Type B pancreatic cell (in vitro differentiated cells): ENCODE measurements at regions not wholly inside any gene's neighbourhood (a gene's known extent, or its start where the extent isn't known, plus 50 kb on each side); places are given as distances from the start of the nearest gene placed in this dataset.
A peak's percentile ranks its signal among the peaks of the same experiment; 100 is the strongest.

ENCODE experiments used
- DNase-seq: peaks from one replicate; pipeline ENCODE4 v3.0.0; 2021; ENCODE audit warnings: mixed read lengths; ENCODE audit not compliant: unreplicated experiment; ENCODE audit errors: extremely low spot score
- H3K27ac Mint-ChIP-seq: 2 replicates; pipeline ENCODE4 v1.8.0; 2021; ENCODE audit warnings: mild to moderate bottlenecking, mixed read lengths
- H3K27me3 Mint-ChIP-seq: 2 replicates; pipeline ENCODE4 v1.8.0; 2021; ENCODE audit warnings: mixed read lengths
- H3K36me3 Mint-ChIP-seq: 2 replicates; pipeline ENCODE4 v1.8.0; 2021; ENCODE audit warnings: mixed read lengths
- H3K4me1 Mint-ChIP-seq: one replicate; pipeline ENCODE4 v1.8.0; 2021; ENCODE audit warnings: mixed read lengths; ENCODE audit not compliant: unreplicated experiment
- H3K4me3 Mint-ChIP-seq: 2 replicates; pipeline ENCODE4 v1.8.0; 2021; ENCODE audit warnings: mild to moderate bottlenecking, mixed read lengths
- H3K9me3 Mint-ChIP-seq: 2 replicates; pipeline ENCODE4 v1.8.0; 2021; ENCODE audit warnings: mixed read lengths
- TF ChIP-seq, protein P1 (sequence below): fragments of 200-600 bp; sonication (generic); conservative IDR thresholded peaks from 2 replicates; pipeline ENCODE4 v1.5.0; 2021; ENCODE audit warnings: antibody characterized with exemption, mild to moderate bottlenecking

DNA sequence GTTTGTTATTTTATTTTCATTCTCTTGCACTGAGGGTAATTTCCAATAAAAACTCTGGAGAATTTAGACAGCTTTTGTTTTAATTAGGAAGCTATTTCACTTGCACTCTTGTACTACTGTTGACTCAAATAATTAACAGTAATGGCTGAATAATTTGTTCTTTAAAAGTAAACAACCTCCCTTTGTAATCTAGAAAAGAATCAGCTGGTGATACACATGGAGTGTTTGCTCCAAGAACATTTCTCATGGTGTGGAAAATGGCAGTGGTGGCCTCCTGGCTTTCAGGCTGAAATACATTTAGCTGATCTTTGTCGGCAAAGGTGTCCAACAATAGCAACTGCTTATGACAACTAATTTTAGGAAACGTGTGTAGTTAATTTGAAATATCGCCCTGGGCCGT is 129.4 kb downstream of the C9orf152 start:
- Mint-ChIP-seq H3K27me3 (no peaks in the 10 kb centered on the region), H3K36me3 (peaks cover 4% of the 10 kb centered on the region), H3K27ac (no peak overlapping the region), H3K4me3 (no peak overlapping the region), H3K4me1 (peaks cover 19% of the 10 kb centered on the region), H3K9me3 (no peaks in the 10 kb centered on the region)
- TF ChIP-seq, protein P1, sequence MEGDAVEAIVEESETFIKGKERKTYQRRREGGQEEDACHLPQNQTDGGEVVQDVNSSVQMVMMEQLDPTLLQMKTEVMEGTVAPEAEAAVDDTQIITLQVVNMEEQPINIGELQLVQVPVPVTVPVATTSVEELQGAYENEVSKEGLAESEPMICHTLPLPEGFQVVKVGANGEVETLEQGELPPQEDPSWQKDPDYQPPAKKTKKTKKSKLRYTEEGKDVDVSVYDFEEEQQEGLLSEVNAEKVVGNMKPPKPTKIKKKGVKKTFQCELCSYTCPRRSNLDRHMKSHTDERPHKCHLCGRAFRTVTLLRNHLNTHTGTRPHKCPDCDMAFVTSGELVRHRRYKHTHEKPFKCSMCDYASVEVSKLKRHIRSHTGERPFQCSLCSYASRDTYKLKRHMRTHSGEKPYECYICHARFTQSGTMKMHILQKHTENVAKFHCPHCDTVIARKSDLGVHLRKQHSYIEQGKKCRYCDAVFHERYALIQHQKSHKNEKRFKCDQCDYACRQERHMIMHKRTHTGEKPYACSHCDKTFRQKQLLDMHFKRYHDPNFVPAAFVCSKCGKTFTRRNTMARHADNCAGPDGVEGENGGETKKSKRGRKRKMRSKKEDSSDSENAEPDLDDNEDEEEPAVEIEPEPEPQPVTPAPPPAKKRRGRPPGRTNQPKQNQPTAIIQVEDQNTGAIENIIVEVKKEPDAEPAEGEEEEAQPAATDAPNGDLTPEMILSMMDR, result no peak
- no peak for DNase-seq

DNA sequence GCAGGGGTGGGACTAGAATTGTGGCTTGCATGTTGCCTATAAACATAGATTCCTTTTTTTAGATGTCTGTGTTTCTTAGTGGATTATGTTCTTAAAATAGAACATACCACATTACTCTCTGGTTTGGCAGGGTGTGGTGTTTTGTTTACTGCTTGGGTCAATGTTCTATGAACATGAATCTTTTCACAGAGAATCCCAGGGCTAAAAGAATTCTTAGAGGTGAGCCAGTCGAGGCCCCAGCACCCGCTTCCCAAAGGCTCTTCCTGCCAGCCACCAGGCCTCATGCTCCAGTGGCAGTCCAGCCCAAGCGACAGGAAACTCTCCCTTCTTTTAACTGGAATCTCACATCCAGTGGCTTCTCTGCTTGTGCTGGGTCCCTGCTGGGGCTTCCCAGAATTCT is 126.6 kb downstream of the C9orf152 start:
- H3K4me1 Mint-ChIP-seq, result peaks cover 19% of the 10 kb centered on the region
- TF ChIP-seq, protein P1, result no peak
- peak overlapping the region; percentile 49 for H3K27ac Mint-ChIP-seq
- H3K4me3 Mint-ChIP-seq, result no peak overlapping the region
- peaks cover 9% of the 10 kb centered on the region for H3K36me3 Mint-ChIP-seq
- no peaks in the 10 kb centered on the region for H3K9me3 Mint-ChIP-seq
- no peak for DNase-seq
- H3K27me3 Mint-ChIP-seq, result no peaks in the 10 kb centered on the region

DNA sequence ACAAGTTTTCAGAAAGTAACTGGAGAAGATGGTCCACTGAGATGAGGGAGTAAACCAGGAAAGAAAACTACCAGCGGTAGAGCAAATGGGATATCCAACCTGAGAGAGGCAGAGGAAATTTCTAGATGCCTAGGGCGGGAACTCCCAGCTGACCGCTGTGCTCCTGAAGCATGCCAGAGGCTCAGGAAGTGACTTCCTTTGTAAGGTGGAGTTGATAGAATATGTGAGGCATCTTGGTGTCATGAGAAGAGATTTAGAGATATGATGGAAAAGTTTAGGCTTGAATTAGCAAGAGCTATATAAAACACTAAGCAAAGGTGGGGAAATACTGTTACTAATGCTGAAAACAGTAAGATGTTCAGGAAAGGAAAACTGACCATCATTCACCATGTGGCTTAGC is 124.1 kb downstream of the C9orf152 start:
- no peak for DNase-seq
- Mint-ChIP-seq H3K4me1 (peaks cover 22% of the 10 kb centered on the region), H3K4me3 (no peak overlapping the region), H3K27me3 (no peaks in the 10 kb centered on the region), H3K27ac (no peak overlapping the region), H3K9me3 (no peaks in the 10 kb centered on the region), H3K36me3 (peaks cover 18% of the 10 kb centered on the region)
- TF ChIP-seq, protein P1, result no peak

DNA sequence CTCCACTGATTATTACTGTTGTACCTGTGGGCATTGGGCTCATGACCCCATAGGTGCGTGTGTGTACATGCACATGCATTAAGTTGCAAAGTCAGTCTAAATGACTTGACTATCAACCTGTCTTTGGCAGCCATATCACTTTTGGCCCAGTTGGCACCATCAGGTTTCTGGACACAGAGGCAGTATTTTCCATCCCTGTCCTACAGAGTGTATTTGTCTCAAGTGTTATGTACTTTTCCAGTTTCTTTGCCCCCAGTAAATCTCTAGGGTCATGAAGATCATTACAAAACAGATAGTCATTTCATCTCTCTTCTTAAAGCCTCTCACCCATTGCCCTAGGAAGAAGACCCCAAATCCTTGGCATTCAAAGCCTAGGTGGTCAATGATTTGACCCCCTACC is 121.4 kb downstream of the C9orf152 start:
- DNase-seq, result no peak
- Mint-ChIP-seq H3K27me3 (no peaks in the 10 kb centered on the region), H3K9me3 (no peaks in the 10 kb centered on the region), H3K4me3 (no peak overlapping the region), H3K36me3 (peaks cover 14% of the 10 kb centered on the region), H3K4me1 (peaks cover 25% of the 10 kb centered on the region), H3K27ac (no peak overlapping the region)
- TF ChIP-seq, protein P1, result no peak

DNA sequence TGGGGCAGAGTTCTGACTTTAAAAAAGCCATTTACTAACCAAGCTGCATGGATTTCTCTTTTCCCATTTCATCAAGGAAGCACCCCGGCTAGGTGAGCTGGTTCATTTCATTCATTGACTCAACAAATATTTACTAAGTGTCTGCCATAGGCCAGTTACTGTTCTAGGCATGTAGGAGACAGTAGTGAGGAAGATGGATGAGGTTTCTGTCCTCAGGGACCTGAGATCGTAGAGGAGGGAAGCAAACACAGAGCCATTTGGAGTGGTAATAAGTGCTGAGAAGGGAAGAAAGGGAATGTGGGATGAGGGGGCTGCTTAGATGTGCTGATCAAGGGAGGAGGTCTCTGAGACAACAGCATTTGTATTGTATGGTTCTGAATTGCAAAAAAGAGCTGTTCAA is 120.4 kb downstream of the C9orf152 start:
- peak overlapping the region; percentile 69 for H3K27ac Mint-ChIP-seq
- H3K36me3 Mint-ChIP-seq, result peaks cover 14% of the 10 kb centered on the region

More for the DNA sequence above, 120.4 kb downstream of the C9orf152 start:
- H3K9me3 Mint-ChIP-seq, result no peaks in the 10 kb centered on the region
- TF ChIP-seq, protein P1, result no peak
- peak overlapping the region; percentile 13 for H3K4me3 Mint-ChIP-seq
- no peaks in the 10 kb centered on the region for H3K27me3 Mint-ChIP-seq
- no peak for DNase-seq
- peaks cover 21% of the 10 kb centered on the region for H3K4me1 Mint-ChIP-seq
